Stimulated activated CD4-positive, alpha-beta T cell treated with anti-CD3 and anti-CD28 coated beads, Interleukin-15, amount 100 ng/mL, for 48 hours (primary cell): ENCODE measurements at regions not wholly inside any gene's neighbourhood (a gene's known extent, or its start where the extent isn't known, plus 50 kb on each side); places are given as distances from the start of the nearest gene placed in this dataset.
"Not testable (repeated sequence)": the region's sequence is repeated elsewhere in the genome, so short reads cannot be mapped to it uniquely, and the experiment has no call there.

Experiments
- DNase-seq, 2 donors: peaks; one replicate each; pipeline ENCODE4 v3.0.0-alpha.2; 2020; ENCODE audit warnings: low read depth in 2 of 2

DNA sequence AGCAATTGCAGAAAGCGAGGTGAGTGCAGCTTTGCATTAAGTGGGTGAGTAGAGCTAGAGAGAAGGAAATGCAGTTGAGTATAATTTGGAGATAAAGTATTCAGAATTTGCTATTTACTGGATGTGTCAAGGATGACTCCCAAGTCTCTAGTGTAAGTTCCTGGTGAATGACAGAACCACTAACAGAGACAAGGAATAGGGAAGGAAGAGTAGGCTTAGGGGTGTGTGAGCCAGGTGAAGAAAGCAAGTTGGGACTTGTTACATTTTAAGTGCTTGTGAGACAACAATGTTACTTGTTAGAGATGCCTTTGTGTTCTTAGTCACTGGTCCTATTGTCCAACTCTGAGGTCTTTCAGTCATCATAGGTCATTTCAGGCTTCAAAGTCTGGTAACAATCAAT lies 70.8 kb downstream of the TBC1D26 start:
- not testable (repeated sequence) for DNase-seq

GRCh38 chr17:15806825-15807224 lies 74.7 kb downstream of the TBC1D26 start:
- DNase-seq: not testable (repeated sequence)

DNA sequence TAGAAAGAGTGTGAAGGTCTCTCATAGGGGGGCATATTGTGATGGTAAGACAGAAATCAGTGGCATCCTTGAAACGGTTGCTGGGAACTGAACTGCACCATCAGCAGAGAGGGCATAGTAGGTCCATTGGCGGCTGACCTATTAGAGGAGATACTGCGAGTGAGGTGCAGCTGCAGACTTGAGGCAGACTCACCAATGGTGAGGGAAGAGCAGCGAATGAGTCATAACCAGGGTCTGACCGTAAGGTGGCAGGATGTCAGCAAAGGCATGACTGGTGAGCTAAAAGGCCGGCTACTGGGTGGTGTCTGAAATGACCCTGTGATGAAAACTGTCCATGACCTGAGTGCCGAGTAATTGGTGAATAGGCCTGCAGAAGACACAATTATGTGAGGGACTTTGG lies 81.3 kb downstream of the TBC1D26 start:
- not testable (repeated sequence) for DNase-seq

DNA sequence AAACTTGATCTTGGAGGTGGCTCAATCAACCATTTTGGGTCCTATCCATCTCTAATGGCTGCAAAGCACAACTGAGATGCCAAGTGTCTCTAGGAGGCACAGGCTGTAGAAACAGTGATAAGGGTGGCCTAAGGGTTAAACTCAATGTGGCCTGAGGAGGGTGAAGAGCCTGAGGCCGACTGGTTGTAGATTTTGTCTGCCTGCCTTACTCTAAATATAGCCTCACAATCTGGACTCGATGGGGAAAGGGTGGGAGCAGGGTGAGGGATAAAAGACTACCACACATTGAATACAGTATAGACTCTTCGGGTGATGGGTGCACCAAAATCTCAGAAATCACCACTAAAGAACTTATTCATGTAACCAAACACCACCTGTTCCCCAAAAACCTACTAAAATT lies 81.9 kb downstream of the TBC1D26 start:
- DNase-seq: not testable (repeated sequence)

DNA sequence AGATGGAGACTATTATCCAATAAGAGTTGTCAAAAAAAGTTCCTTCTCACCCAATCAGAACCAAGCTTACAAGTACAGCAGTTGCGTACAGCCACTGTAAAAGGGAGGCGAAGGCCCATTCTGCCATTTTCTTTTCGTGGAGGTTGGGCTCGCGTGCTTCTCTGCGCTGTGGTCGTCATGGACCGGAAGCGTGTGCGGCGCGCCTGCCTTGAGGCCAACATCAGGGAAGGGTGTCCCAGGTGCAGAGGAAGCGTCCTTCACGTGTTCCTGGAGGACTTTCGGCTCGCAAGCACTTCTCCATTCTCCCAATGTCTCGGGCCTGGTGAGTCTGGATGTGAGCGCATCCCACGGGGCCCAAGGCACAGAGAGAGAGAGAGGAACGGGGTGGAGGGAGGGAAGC lies 85.8 kb downstream of the TBC1D26 start:
- not testable (repeated sequence) for DNase-seq

GRCh38 chr17:15822280-15822679 lies 90.2 kb downstream of the TBC1D26 start:
- not testable (repeated sequence) for DNase-seq

DNA sequence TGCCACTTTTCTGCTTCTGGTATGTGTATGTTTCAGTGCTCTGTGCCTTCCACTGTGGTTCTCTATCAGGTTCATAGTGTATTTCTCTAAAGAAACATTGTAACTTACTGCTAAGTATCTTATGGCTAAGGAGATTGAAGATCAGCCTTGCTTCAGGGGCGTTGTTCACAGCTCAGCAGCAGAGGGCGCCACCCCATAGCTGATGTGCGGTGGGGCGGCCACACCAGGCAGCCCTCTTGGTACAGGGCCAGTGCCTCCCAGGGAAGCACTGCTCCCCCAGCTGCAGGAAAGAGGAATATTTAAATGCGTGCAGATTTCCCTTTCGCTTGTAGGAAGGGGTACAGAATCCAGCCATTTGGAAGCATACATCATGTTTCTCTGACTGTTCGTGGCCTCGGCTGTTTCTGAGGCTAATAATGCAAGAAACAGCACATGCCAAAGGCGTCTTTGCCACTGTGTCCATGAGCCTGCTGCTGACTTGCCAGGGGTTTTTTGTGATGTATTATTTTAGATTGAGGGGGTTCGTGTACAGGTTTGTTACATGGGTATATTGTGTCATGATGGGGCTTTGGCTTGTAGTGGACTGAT lies 96.7 kb downstream of the TBC1D26 start:
- peak; percentile 32 to 66 for DNase-seq

DNA sequence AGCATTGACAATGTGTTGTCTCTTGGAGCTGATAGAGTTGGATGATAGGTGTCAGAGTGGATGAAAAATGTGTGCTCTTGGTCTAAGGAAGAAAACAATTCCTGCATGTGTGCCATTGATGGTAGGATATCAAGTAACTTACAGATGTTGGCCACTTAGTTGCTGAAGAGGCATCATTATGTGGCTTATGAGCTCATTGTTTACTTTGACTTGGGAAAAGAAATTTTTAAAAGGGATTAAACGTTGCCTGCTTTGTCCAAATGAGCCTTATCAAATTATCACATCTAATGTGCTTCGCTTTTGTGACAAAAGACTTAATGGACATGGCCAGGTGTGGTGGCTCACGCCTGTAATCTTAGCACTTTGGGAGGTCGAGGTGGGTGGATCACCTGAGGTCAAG lies 98.1 kb downstream of the TBC1D26 start:
- DNase-seq: not testable (repeated sequence)

GRCh38 chr17:15831182-15831581 lies 99.1 kb downstream of the TBC1D26 start:
- DNase-seq: not testable (repeated sequence)

DNA sequence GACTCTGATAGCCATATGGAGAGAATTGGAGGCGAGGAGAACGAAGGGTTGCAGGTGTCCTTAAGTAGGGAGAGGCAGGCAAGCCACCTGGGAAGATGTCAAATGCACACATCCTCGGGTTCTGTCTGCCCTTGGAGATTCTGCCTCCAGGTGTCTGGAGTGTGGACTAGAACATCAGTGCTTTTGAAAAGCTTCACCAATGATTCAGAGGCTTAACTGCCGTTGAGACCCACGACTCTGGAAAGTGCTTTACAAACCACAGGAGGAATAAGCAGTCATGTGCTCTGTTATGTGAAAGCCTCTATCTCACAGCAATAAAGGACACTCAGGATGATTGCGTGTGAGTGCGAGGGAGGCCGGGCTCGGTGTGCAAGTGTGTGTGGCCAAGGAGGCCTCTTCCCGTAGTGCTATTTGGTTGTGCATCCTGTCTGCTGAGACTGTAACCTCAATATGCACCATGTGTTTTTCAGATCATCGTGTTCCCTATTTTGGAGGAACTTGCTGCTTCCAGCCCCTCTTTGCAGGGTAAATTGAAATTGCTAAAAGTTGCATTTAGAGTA lies 100.9 kb downstream of the TBC1D26 start:
- not testable (repeated sequence) for DNase-seq

- not testable (repeated sequence) for DNase-seq
Observed at GRCh38 chr17:15833890-15834289, 101.8 kb downstream of the TBC1D26 start.

DNA sequence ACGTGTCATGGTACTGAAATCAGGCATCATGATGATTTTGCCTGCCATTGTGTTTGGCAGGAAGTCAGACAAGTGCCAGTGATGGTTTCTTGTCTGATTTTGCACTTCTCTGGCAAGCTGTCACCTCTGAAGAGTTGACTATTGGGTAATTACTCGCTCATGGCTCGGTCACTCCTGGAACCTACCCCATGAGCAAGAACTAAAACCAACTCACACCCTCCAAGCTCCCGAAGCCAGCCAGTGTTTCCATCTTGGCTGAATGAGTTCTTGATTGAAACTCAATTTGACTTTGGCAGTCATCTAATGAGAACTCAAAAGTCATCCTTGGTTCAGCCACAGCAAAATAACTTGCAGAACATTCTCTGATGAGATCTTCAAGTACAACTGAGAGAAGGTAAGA lies 103.4 kb downstream of the TBC1D26 start:
- not testable (repeated sequence) for DNase-seq

DNA sequence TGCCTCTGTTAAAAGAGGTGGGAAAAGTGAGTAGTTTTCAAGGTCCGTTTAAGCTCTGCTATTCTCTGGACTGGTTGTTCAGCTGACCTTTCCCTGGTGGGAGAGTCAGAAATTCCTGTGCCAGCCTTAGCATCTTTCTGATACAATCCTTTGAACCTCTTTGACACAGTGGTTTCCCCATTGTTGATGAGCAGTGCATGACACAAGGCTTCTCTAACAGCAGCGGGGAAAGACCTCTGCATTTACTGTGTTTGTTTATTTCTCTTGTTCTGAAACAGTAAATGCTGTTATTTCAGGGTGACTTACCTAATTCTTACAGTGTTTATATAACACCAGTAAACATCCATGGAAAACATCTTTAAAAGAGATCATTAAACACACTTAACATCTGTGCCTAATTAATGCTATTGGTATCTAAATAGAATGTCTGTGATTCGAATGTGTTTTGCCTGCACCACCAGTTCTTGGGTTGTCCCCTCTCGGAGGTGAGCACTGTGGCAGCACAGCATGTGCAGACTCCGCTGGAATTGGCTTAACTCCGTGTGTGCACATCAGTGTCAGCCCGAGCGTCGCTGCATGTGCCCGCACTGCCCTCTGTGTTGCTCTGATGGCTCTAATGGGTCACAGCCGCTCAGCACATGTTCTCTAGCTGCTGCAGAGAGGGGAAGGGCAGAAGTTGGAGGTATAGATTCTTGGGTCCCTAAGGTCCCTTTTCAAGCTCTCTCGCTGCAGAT lies 104.3 kb downstream of the TBC1D26 start:
- DNase-seq: not testable (repeated sequence)

- not testable (repeated sequence) for DNase-seq
Observed at GRCh38 chr17:15836991-15837390, 104.9 kb downstream of the TBC1D26 start.

- not testable (repeated sequence) for DNase-seq
Observed at GRCh38 chr17:15847447-15848229, 97.3 kb upstream of the ADORA2B start.

- DNase-seq: peak; percentile 53 to 56
Observed at GRCh38 chr17:15849054-15849453, 95.9 kb upstream of the ADORA2B start.

DNA sequence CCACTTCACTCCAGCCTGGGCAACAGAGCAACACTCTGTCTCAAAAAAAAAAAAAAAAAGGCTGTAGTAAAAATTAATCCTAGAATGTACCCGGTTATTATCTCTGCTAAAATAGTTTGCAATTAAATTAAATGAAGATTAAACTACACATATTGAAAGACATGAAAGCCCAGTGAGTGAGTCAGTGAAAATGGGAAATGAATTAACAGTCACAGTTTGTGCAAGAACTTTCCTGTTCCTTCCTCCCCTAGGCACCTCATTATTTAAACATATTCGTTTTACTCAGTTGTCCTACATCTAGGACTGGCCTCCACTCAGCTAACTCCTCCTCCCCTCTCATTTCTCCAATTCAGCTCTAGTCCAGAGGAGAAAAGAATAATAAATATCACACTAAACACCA lies 94.9 kb upstream of the ADORA2B start:
- not testable (repeated sequence) for DNase-seq

DNA sequence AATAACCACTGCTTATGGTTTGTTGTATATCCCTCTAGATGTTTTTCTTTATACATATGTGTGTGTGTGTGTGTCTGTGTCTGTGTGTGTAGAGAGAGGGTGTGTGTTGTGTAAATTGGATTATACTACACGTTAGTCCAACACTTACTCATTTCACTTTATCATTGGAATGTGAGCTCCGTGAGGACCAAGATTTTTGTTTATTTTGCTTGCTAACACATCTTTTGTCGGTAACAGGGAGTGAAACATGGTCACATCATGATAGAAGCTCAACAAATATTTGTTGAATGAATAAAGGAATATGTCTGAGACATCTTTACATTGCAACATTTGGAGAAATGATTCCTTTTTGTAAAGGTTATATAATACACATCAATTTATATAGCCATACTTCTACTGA lies 94.2 kb upstream of the ADORA2B start:
- DNase-seq: not testable (repeated sequence)

- not testable (repeated sequence) for DNase-seq
Observed at GRCh38 chr17:15852863-15853262, 92.1 kb upstream of the ADORA2B start.

DNA sequence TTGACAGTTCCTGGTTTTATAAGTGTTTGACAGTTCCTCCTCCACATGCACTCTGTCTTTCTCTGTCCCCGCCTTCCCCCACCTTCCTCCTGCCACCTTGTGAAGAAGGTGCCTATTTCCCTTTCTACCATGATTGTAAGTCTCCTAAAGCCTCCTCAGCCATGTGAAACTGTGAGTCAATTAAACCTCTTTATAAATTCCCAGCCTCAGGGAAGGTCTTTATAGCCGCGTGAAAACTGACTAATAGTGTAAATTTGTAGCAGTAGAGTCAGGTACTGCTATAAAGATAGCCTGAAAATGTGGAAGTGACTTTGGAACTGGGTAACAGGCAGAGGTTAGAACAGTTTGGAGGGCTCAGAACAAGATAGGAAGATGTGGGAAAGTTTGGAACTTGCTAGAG lies 88.7 kb upstream of the ADORA2B start:
- not testable (repeated sequence) for DNase-seq

DNA sequence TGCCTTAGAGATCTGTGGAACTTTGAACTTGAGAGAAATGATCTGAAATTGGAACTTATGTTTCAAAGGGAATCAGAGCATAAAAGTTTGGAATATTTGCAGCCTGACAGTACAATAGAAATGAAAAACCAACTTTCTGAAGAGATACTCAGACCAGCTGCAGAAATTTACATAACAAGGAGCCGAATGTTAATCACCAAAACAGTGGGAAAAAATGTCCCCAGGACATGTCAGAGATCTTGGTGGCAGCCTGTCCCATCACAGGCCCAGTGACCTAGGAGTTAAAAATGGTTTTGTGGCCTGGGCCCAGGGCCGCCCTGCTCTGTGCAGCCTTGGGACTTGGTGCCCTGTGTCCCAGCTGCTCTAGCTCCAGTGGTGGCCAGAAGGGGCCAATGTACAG lies 88.2 kb upstream of the ADORA2B start:
- not testable (repeated sequence) for DNase-seq

DNA sequence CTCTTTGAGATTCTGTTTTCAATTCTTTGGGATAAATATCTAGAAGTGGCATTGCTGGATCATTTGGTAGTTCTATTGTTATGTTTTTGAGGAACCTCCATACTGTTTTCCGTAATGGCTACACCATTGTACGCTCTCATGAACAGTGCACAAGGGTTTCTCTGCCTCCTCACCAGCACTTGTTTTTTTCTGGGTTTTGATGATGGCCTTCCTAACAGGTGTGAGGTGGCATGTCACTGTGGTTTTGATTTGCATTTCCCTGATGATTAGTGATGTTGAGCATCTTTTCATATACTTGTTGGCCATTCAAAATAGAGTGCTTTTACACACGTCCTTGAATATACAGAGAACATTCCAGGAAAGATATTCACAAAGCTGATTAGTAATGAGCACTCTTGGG lies 86.8 kb upstream of the ADORA2B start:
- not testable (repeated sequence) for DNase-seq
